Spleen (tissue), 11 donors: ENCODE measurements at regions not wholly inside any gene's neighbourhood (a gene's known extent, or its start where the extent isn't known, plus 50 kb on each side); places are given as distances from the start of the nearest gene placed in this dataset.
"Not testable (repeated sequence)": the region's sequence is repeated elsewhere in the genome, so short reads cannot be mapped to it uniquely, and the experiment has no call there.

ENCODE experiments used
- DNase-seq: peaks from one replicate; pipeline ENCODE4 v3.0.0-alpha.2; 2020
- H3K27ac ChIP-seq, 8 donors: fragments of 200-600 bp; sonication (generic) in 7 of 8; 1 replicate in 4 of 8; 2 replicates in 4 of 8; pipeline versions ENCODE4 v1.5.0 to v1.8.0; 2016 to 2021; ENCODE audit warnings: inconsistent platforms in 4 of 8, mild to moderate bottlenecking in 4 of 8, moderate library complexity in 1 of 8
- H3K27me3 ChIP-seq, 7 donors: fragments of 200-600 bp; sonication (generic) in 6 of 7; replicated peaks in 1 of 7; 1 replicate in 4 of 7; 2 replicates in 3 of 7; pipeline versions ENCODE4 v1.5.0 to v1.8.0; 2016 to 2021; ENCODE audit warnings: inconsistent platforms in 3 of 7, mild to moderate bottlenecking in 1 of 7
- H3K36me3 ChIP-seq, 6 donors: fragments of 200-600 bp; sonication (generic) in 5 of 6; 1 replicate in 4 of 6; 2 replicates in 2 of 6; pipeline versions ENCODE4 v1.5.0 to v1.8.0; 2016 to 2021; ENCODE audit warnings: inconsistent platforms in 2 of 6
- H3K4me1 ChIP-seq, 6 donors: fragments of 200-600 bp; sonication (generic) in 5 of 6; 1 replicate in 3 of 6; 2 replicates in 3 of 6; pipeline versions ENCODE4 v1.5.0 to v1.8.0; 2016 to 2021; ENCODE audit warnings: inconsistent platforms in 3 of 6
- H3K4me3 ChIP-seq, 8 donors: fragments of 200-600 bp; sonication (generic) in 7 of 8; 1 replicate in 4 of 8; 2 replicates in 4 of 8; pipeline versions ENCODE4 v1.5.0 to v1.8.0; 2016 to 2021; ENCODE audit warnings: inconsistent platforms in 4 of 8, mild to moderate bottlenecking in 4 of 8, moderate library complexity in 2 of 8
- H3K9me3 ChIP-seq, 8 donors: fragments of 200-600 bp; sonication (generic) in 7 of 8; 1 replicate in 4 of 8; 2 replicates in 4 of 8; pipeline versions ENCODE4 v1.5.0 to v1.8.0; 2016 to 2021; ENCODE audit warnings: inconsistent platforms in 4 of 8
- POLR2A ChIP-seq, 3 donors: fragments of 450-650 bp; IDR thresholded peaks; one replicate each; pipeline ENCODE4 v1.5.1; 2017; ENCODE audit warnings: antibody characterized with exemption in 3 of 3, mild to moderate bottlenecking in 1 of 3
- POLR2AphosphoS5 ChIP-seq, 3 donors: sonication (generic); formaldehyde crosslinking; IDR thresholded peaks; one replicate each; pipeline ENCODE4 v1.5.1; 2017; ENCODE audit warnings: antibody characterized with exemption in 3 of 3
- WGBS, 5 donors: extraction: QIAGEN DNeasy Blood & Tissue Kit in 3 of 5; methylation state at CpG; one replicate each; pipeline versions ENCODE4 v1.1.5 to v1.1.7; 2013 to 2018; 5-methylcytosine and 5-hydroxymethylcytosine counted together
- intact Hi-C: fragments of 100-400 bp; cut with DNase I; formaldehyde crosslinking; loops from one replicate; pipeline ENCODE4 v1.15.0; 2023; ENCODE audit warnings: low total_unique reads
- TF ChIP-seq, protein P1 (sequence below), 11 experiments: fragments of 200-600 bp in 7 of 11; fragments of 450-650 bp in 4 of 11; sonication (generic) in 4 of 11; IDR thresholded peaks in 8 of 11; conservative IDR thresholded peaks in 3 of 11; 1 replicate in 7 of 11; 2 replicates in 4 of 11; pipeline versions ENCODE4 v1.4.0 to v1.8.0; 2016 to 2021; ENCODE audit warnings: antibody characterized with exemption in 11 of 11, inconsistent platforms in 4 of 11, mild to moderate bottlenecking in 1 of 11
- donor health status: healthy with polysubstance abuse.
- donor health status: DM: no; HTN: no; CAD: no; lungs with moderate emphysema.
- donor health status: DM: no; HTN: no; CAD: no.
- donor health status: Bipolar disorder and iron deficiency.
- donor health status: healthy.
- donor health status: DM: no; HTN: no; CAD: no.
- donor health status: DM: yes; HTN: yes; CAD: no.

DNA sequence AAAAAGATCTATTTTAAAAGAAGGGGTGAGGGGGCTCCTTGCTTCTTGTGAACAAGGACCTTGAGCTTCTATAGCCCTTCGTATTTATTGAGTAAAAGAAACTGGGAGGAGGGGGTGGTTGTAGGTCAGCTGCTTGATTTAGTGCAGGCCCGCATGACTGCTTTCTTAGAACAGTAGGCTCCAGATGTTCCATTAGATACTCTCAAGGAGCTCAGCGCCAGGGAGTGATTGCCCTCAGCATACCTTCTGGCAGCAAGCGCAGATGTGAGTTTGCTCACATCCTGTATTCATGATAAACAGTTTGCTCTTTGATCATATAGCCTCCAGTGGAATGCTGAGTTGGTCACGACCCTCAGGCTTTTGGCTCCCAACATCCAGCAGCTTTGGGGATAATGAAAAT lies 108.9 kb upstream of the XPO1 start:
- Histone ChIP-seq H3K9me3 (peaks cover 0 to 23% (median 9%) of the 10 kb centered on the region in 8 donors), H3K27me3 (no peaks in the 10 kb centered on the region), H3K36me3 (no peaks in the 10 kb centered on the region), H3K27ac (no peak overlapping the region), H3K4me3 (no peak overlapping the region), H3K4me1 (no peaks in the 10 kb centered on the region)
- peak; percentile 14 for DNase-seq
- 88 to 94% (median 90%) methylated on average over 5 of the region's 5 CpGs for WGBS, 5 donors
- intact Hi-C loops, result no loop called here
- TF ChIP-seq, protein P1, sequence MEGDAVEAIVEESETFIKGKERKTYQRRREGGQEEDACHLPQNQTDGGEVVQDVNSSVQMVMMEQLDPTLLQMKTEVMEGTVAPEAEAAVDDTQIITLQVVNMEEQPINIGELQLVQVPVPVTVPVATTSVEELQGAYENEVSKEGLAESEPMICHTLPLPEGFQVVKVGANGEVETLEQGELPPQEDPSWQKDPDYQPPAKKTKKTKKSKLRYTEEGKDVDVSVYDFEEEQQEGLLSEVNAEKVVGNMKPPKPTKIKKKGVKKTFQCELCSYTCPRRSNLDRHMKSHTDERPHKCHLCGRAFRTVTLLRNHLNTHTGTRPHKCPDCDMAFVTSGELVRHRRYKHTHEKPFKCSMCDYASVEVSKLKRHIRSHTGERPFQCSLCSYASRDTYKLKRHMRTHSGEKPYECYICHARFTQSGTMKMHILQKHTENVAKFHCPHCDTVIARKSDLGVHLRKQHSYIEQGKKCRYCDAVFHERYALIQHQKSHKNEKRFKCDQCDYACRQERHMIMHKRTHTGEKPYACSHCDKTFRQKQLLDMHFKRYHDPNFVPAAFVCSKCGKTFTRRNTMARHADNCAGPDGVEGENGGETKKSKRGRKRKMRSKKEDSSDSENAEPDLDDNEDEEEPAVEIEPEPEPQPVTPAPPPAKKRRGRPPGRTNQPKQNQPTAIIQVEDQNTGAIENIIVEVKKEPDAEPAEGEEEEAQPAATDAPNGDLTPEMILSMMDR (IDR thresholded peaks at IDR 0.05 in 8 of 11, conservative IDR thresholded peaks at IDR 0.05 in 3 of 11), result no peak
- no peak for TF ChIP-seq POLR2A (IDR thresholded peaks at IDR 0.05)

DNA sequence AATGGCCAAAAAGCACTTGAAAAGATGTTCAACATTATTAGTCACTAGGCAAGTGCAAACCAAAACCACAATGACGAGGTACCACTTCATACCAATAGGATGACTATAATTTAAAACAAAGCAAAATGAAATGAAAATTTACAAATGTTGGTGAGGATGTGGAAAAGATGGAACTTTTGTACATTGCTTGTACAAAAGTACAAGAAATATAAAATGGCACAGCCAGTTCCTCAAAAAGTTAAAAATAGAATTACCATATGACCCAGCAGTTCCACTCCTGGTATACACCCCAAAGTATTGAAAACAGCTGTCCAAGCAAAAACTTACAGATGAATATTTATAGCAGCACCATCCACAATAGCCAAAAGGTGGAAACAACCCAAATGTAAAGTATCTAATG lies 107.8 kb upstream of the XPO1 start:
- Histone ChIP-seq H3K27me3 (no peaks in the 10 kb centered on the region), H3K27ac (no peak overlapping the region), H3K4me3 (no peak overlapping the region), H3K9me3 (peaks cover 0 to 17% (median 9%) of the 10 kb centered on the region in 8 donors), H3K4me1 (no peaks in the 10 kb centered on the region), H3K36me3 (no peaks in the 10 kb centered on the region)
- DNase-seq, result no peak
- intact Hi-C loops, result no loop called here
- WGBS, 5 donors, result 70 to 91% (median 84%) methylated on average over 1 of the region's 1 CpG
- TF ChIP-seq POLR2AphosphoS5 (IDR thresholded peaks at IDR 0.05) (no peak), POLR2A (IDR thresholded peaks at IDR 0.05) (no peak)
- TF ChIP-seq, protein P1 (IDR thresholded peaks at IDR 0.05 in 8 of 11, conservative IDR thresholded peaks at IDR 0.05 in 3 of 11), result no peak

DNA sequence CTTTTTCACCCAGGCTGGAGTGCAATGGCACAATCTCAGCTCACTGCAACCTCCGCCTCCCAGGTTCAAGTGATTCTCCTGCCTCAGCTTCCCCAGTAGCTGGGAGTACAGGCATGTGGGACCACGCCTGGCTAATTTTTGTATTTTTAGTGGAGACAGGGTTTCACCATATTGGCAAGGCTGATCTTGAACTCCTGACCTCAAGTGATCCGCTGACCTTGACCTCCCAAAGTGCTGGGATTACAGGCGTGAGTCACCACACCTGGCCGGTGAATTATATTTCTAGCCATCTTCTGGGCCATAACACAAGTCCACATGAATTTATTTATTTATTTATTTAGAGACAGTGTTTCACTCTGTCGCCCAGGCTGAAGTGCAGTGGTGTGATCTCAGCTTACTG lies 105.0 kb upstream of the XPO1 start:
- H3K36me3 ChIP-seq, H3K27me3 ChIP-seq, H3K4me3 ChIP-seq, H3K4me1 ChIP-seq, H3K27ac ChIP-seq, intact Hi-C loops, DNase-seq: not testable (repeated sequence)
- H3K9me3 ChIP-seq, result peaks cover 0 to 17% (median 9%) of the 10 kb centered on the region in 8 donors
- WGBS, 5 donors, result 87 to 97% (median 95%) methylated on average over 6 of the region's 6 CpGs

DNA sequence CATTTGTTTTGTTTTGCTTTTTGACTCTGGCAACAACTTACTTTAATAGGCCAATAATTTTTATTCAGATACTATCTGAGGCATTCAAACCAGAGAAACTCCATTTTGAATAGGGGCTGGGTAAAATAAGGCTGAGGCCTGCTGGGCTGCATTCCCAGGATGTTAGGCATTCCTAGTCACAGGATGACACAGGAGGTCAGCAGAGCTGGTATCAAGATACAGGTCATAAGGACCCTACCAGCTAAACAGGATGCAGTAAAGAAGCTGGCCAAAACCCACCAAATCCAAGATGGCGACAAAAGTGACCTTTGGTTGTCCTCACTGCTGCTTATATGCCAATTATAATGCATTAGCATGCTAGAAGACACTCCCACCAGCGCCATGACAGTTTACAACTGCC lies 102.2 kb upstream of the XPO1 start:
- no peak overlapping the region for H3K27ac ChIP-seq
- no peaks in the 10 kb centered on the region for H3K9me3 ChIP-seq
- no peak for TF ChIP-seq POLR2A (IDR thresholded peaks at IDR 0.05)
- TF ChIP-seq, protein P1 (IDR thresholded peaks at IDR 0.05 in 8 of 11, conservative IDR thresholded peaks at IDR 0.05 in 3 of 11), result no peak
- TF ChIP-seq POLR2AphosphoS5 (IDR thresholded peaks at IDR 0.05), result no peak
- 93 to 100% (median 98%) methylated on average over 2 of the region's 2 CpGs for WGBS, 5 donors
- H3K4me3 ChIP-seq, result no peak overlapping the region
- intact Hi-C loops, result no loop called here
- H3K36me3 ChIP-seq, result no peaks in the 10 kb centered on the region
- DNase-seq, result no peak
- no peaks in the 10 kb centered on the region for H3K4me1 ChIP-seq
- H3K27me3 ChIP-seq, result no peaks in the 10 kb centered on the region

DNA sequence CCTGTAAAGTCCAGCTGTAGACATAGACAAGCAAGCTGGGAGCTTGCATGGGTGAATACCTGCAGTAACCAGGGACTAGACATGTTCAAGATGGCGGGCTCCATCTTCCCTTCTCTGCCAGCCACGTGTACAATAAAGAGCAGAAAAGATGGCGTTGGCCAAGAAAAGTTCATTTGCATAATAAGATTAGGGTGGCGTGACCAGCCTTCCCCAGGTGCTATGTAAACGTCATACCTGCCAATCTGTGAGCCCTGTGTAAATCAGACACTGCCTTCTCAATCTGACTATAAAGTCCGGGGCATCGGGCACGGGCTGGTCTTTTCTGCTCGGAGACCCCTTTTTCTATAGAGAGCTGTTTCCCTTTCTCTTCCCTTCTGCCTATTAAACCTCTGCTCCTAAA lies 101.6 kb upstream of the XPO1 start:
- TF ChIP-seq POLR2AphosphoS5 (IDR thresholded peaks at IDR 0.05), result no peak
- TF ChIP-seq, protein P1 (IDR thresholded peaks at IDR 0.05 in 8 of 11, conservative IDR thresholded peaks at IDR 0.05 in 3 of 11), result no peak
- no peak for TF ChIP-seq POLR2A (IDR thresholded peaks at IDR 0.05)

More for the DNA sequence above, 101.6 kb upstream of the XPO1 start:
- H3K36me3 ChIP-seq, result no peaks in the 10 kb centered on the region
- H3K27ac ChIP-seq, result no peak overlapping the region
- 89 to 95% (median 93%) methylated on average over 9 of the region's 9 CpGs for WGBS, 5 donors
- intact Hi-C loops, result no loop called here
- DNase-seq, result no peak
- no peaks in the 10 kb centered on the region for H3K27me3 ChIP-seq
- no peaks in the 10 kb centered on the region for H3K4me1 ChIP-seq
- no peak overlapping the region for H3K4me3 ChIP-seq
- no peaks in the 10 kb centered on the region for H3K9me3 ChIP-seq
